H1 (cell line): ENCODE measurements at regions not wholly inside any gene's neighbourhood (a gene's known extent, or its start where the extent isn't known, plus 50 kb on each side); places are given as distances from the start of the nearest gene placed in this dataset.

Experiments used
- CTCF ChIA-PET: fragments of 300-600 bp; sonication (Branson Sonifier 250); formaldehyde crosslinking; loops from one replicate; lab custom pipeline; 2021; ENCODE audit not compliant: partially characterized antibody; lab: Charles Lee
- POLR2A ChIA-PET: fragments of 300-600 bp; sonication (Branson Sonifier 250); formaldehyde crosslinking; loops from one replicate; lab custom pipeline; 2021; ENCODE audit warnings: inconsistent platforms; ENCODE audit not compliant: partially characterized antibody; lab: Charles Lee
- DNase-seq, 2 experiments: peaks; one replicate each; pipeline versions ENCODE4 v3.0.0 to v3.0.0-alpha.2; 2010 to 2022; ENCODE audit warnings: low spot score in 2 of 2, low read depth in 1 of 2, mixed read lengths in 1 of 2
- FAIRE-seq: peaks from 2 replicates; lab custom pipeline; 2011; peaks lifted over from hg19 to GRCh38; lab: Jason Lieb, UNC
- H2AFZ ChIP-seq: 2 replicates; pipeline ENCODE4 v1.8.1; 2012; ENCODE audit warnings: low read length, inconsistent platforms
- H2AK5ac ChIP-seq: 2 replicates; pipeline ENCODE4 v1.6.1; 2013; ENCODE audit warnings: low read depth, low read length
- H2BK120ac ChIP-seq: replicated peaks from 2 replicates; pipeline ENCODE3; 2013; ENCODE audit warnings: low read depth, low read length, inconsistent platforms
- H2BK12ac ChIP-seq: 2 replicates; pipeline ENCODE4 v1.6.1; 2013; ENCODE audit warnings: low read depth, low read length
- H2BK15ac ChIP-seq: 2 replicates; pipeline ENCODE4 v1.6.1; 2013; ENCODE audit warnings: low read length
- H2BK20ac ChIP-seq: 2 replicates; pipeline ENCODE4 v1.6.1; 2013; ENCODE audit warnings: low read length
- H2BK5ac ChIP-seq: 2 replicates; pipeline ENCODE4 v1.6.1; 2013; ENCODE audit warnings: low read depth, low read length
- H3K14ac ChIP-seq: 2 replicates; pipeline ENCODE4 v1.6.1; 2013; ENCODE audit warnings: inconsistent platforms; ENCODE audit not compliant: insufficient read length
- H3K18ac ChIP-seq: 2 replicates; pipeline ENCODE4 v1.6.1; 2013; ENCODE audit warnings: low read length; ENCODE audit errors: extremely low read depth
- H3K23ac ChIP-seq: 2 replicates; pipeline ENCODE4 v1.6.1; 2013; ENCODE audit warnings: inconsistent platforms; ENCODE audit not compliant: insufficient read length
- H3K23me2 ChIP-seq: 2 replicates; pipeline ENCODE4 v1.6.1; 2013; ENCODE audit warnings: low read depth, low read length
- H3K27ac ChIP-seq: 2 replicates; pipeline ENCODE4 v1.6.1; 2011; ENCODE audit warnings: low read depth, low read length, inconsistent platforms
- H3K27me3 ChIP-seq, 4 experiments: replicated peaks in 1 of 4; 1 replicate in 1 of 4; 2 replicates in 3 of 4; pipeline versions ENCODE4 v1.6.1 to v1.8.1; 2011 to 2013; ENCODE audit warnings: low read length in 3 of 4, mild to moderate bottlenecking in 3 of 4, inconsistent platforms in 2 of 4, mixed read lengths in 2 of 4, moderate library complexity in 1 of 4; ENCODE audit not compliant: control insufficient read depth in 3 of 4, insufficient read depth in 3 of 4; ENCODE audit errors: extremely low read depth in 1 of 4
- H3K36me3 ChIP-seq, 4 experiments: 2 replicates each; pipeline versions ENCODE4 v1.6.1 to v1.8.1; 2011 to 2013; ENCODE audit warnings: mild to moderate bottlenecking in 4 of 4, low read length in 3 of 4, moderate library complexity in 2 of 4, control low read depth in 1 of 4, inconsistent platforms in 1 of 4; ENCODE audit not compliant: insufficient read depth in 4 of 4, control insufficient read depth in 2 of 4
- H3K4ac ChIP-seq: replicated peaks from 2 replicates; pipeline ENCODE3; 2013; ENCODE audit warnings: low read length, low read depth, mixed read lengths, inconsistent platforms; ENCODE audit not compliant: insufficient read length
- H3K4me1 ChIP-seq, 4 experiments: replicated peaks in 1 of 4; 1 replicate in 1 of 4; 2 replicates in 3 of 4; pipeline versions ENCODE4 v1.6.1 to v1.8.1; 2011 to 2013; ENCODE audit warnings: low read length in 3 of 4, inconsistent platforms in 2 of 4, mixed read lengths in 1 of 4; ENCODE audit not compliant: insufficient read depth in 4 of 4, control insufficient read depth in 3 of 4
- H3K4me2 ChIP-seq, 2 experiments: 2 replicates each; pipeline versions ENCODE4 v1.6.1 to v1.8.1; 2011 to 2013; ENCODE audit warnings: low read depth in 2 of 2, low read length in 2 of 2, control low read depth in 1 of 2, inconsistent platforms in 1 of 2, mild to moderate bottlenecking in 1 of 2; ENCODE audit not compliant: insufficient read depth in 1 of 2
- H3K4me3 ChIP-seq, 4 experiments: fragments of 200-600, 300-600 bp in 1 of 4; sonication (generic), shearing (Covaris generic), sonication (Bioruptor Twin) in 1 of 4; 2 replicates each; pipeline versions ENCODE4 v1.5.1 to v1.8.1; 2011 to 2016; ENCODE audit warnings: low read length in 4 of 4, low read depth in 3 of 4, control low read depth in 2 of 4, inconsistent platforms in 2 of 4, mild to moderate bottlenecking in 2 of 4, mixed read lengths in 1 of 4, moderate library complexity in 1 of 4; ENCODE audit not compliant: insufficient read depth in 2 of 4; ENCODE audit errors: extremely low read depth in 1 of 4
- H3K56ac ChIP-seq: replicated peaks from 2 replicates; pipeline ENCODE3; 2013; ENCODE audit warnings: low read depth, mild to moderate bottlenecking, mixed read lengths, low read length, inconsistent platforms; ENCODE audit not compliant: insufficient read length
- H3K79me1 ChIP-seq: 2 replicates; pipeline ENCODE4 v1.6.1; 2013; ENCODE audit warnings: low read depth, low read length, control low read depth
- H3K79me2 ChIP-seq, 2 experiments: 2 replicates each; pipeline versions ENCODE4 v1.6.1 to v1.8.1; 2012 to 2013; ENCODE audit warnings: low read length in 2 of 2, mild to moderate bottlenecking in 2 of 2, inconsistent platforms in 1 of 2; ENCODE audit not compliant: insufficient read depth in 2 of 2, control insufficient read depth in 1 of 2
- H3K9ac ChIP-seq, 4 experiments: replicated peaks in 1 of 4; 1 replicate in 1 of 4; 2 replicates in 3 of 4; pipeline versions ENCODE4 v1.6.1 to v1.8.1; 2011 to 2013; ENCODE audit warnings: low read depth in 3 of 4, low read length in 3 of 4, control low read depth in 2 of 4, mild to moderate bottlenecking in 2 of 4, moderate library complexity in 2 of 4, inconsistent platforms in 1 of 4; ENCODE audit errors: extremely low read depth in 1 of 4
- H3K9me3 ChIP-seq, 2 experiments: 2 replicates each; pipeline versions ENCODE4 v1.6.1 to v1.8.1; 2012 to 2013; ENCODE audit warnings: mild to moderate bottlenecking in 2 of 2, moderate library complexity in 2 of 2, control low read depth in 1 of 2, inconsistent platforms in 1 of 2, low read depth in 1 of 2, low read length in 1 of 2, mixed read lengths in 1 of 2; ENCODE audit not compliant: insufficient read depth in 2 of 2
- H4K20me1 ChIP-seq, 2 experiments: replicated peaks in 1 of 2; 2 replicates each; pipeline versions ENCODE3 to v1.8.1; 2011 to 2013; ENCODE audit warnings: inconsistent platforms in 2 of 2, low read length in 2 of 2, mild to moderate bottlenecking in 1 of 2; ENCODE audit not compliant: insufficient read depth in 2 of 2, control insufficient read depth in 1 of 2
- H4K5ac ChIP-seq: 2 replicates; pipeline ENCODE4 v1.6.1; 2013; ENCODE audit warnings: low read length, low read depth, mixed read lengths, inconsistent platforms; ENCODE audit not compliant: insufficient read length
- H4K8ac ChIP-seq: 2 replicates; pipeline ENCODE4 v1.8.0; 2013; ENCODE audit warnings: mild to moderate bottlenecking, moderate library complexity, low read length, inconsistent platforms; ENCODE audit not compliant: insufficient read depth; ENCODE audit errors: extremely low read depth
- H4K91ac ChIP-seq: replicated peaks from 2 replicates; pipeline ENCODE3; 2013; ENCODE audit warnings: low read length, mixed read lengths, inconsistent platforms; ENCODE audit not compliant: insufficient read length
- CREB1 ChIP-seq: IDR thresholded peaks from 2 replicates; pipeline ENCODE4 v1.6.1; 2012; ENCODE audit warnings: inconsistent platforms
- JUN ChIP-seq: IDR thresholded peaks from 2 replicates; pipeline ENCODE4 v1.6.1; 2011; ENCODE audit warnings: low read depth, mild to moderate bottlenecking, improper control_type of control experiment, low read length
- NANOG ChIP-seq: IDR thresholded peaks from 2 replicates; pipeline ENCODE4 v1.6.1; 2011; ENCODE audit warnings: low read length, low read depth, mild to moderate bottlenecking, inconsistent platforms; ENCODE audit not compliant: insufficient read depth, poor library complexity, severe bottlenecking
- POU5F1 ChIP-seq: IDR thresholded peaks from 2 replicates; pipeline ENCODE4 v1.6.1; 2011; ENCODE audit warnings: low read depth, mild to moderate bottlenecking, low read length, moderate library complexity
- RFX5 ChIP-seq: IDR thresholded peaks from 2 replicates; pipeline ENCODE4 v1.6.1; 2011; ENCODE audit warnings: low read depth, low read length, improper control_type of control experiment, borderline replicate concordance
- SAP30 ChIP-seq: fragments of 300-600 bp; sonication (generic); IDR thresholded peaks from 2 replicates; pipeline ENCODE4 v1.7.1; 2012; ENCODE audit warnings: low read length, moderate library complexity, mild to moderate bottlenecking, inconsistent platforms; ENCODE audit not compliant: insufficient read depth, insufficient replicate concordance
- SIN3A ChIP-seq, 2 experiments: IDR thresholded peaks in 1 of 2; conservative IDR thresholded peaks in 1 of 2; 2 replicates each; pipeline ENCODE4 v1.6.1; 2011 to 2012; ENCODE audit warnings: low read length in 2 of 2, improper control_type of control experiment in 1 of 2, low read depth in 1 of 2, mild to moderate bottlenecking in 1 of 2
- SP2 ChIP-seq: IDR thresholded peaks from 2 replicates; pipeline ENCODE4 v1.6.1; 2012; ENCODE audit warnings: mild to moderate bottlenecking, low read length, inconsistent platforms
- SRF ChIP-seq: IDR thresholded peaks from 2 replicates; pipeline ENCODE4 v1.6.1; 2011; ENCODE audit warnings: mild to moderate bottlenecking, low read depth, low read length, moderate library complexity
- SUZ12 ChIP-seq: fragments of 200-600 bp; sonication (generic); IDR thresholded peaks from 2 replicates; pipeline ENCODE4 v1.6.1; 2012; ENCODE audit warnings: mild to moderate bottlenecking, inconsistent platforms, low read length, moderate library complexity, mixed read lengths
- TAF1 ChIP-seq: IDR thresholded peaks from 2 replicates; pipeline ENCODE4 v1.6.1; 2011; ENCODE audit warnings: mild to moderate bottlenecking, low read depth, low read length
- WGBS, 2 experiments: shearing (Covaris generic) in 1 of 2; methylation state at CpG; one replicate each; pipeline versions ENCODE4 v1.1.6 to v1.1.7; 2013 to 2015; ENCODE audit warnings: low lambda C conversion rate in 2 of 2, mixed read lengths in 2 of 2, inconsistent platforms in 1 of 2, low coverage in 1 of 2, missing lambda C conversion rate in 1 of 2; ENCODE audit not compliant: insufficient replicate concordance in 2 of 2, insufficient coverage in 1 of 2, insufficient read length in 1 of 2; ENCODE audit errors: extremely low coverage in 1 of 2, missing lambda C conversion rate in 1 of 2; 5-methylcytosine and 5-hydroxymethylcytosine counted together

GRCh38 chr3:194740859-194741491 is 55.3 kb downstream of the FAM43A start:
- Histone ChIP-seq H2BK5ac (peak overlapping the region; percentile 83), H3K36me3 (no peaks in the 10 kb centered on the region), H3K27me3 (peaks cover 0 to 8% (median 0%) of the 10 kb centered on the region in 4 experiments; a peak in 1 of 7 replicates), H3K4me2 (no peak overlapping the region), H3K27ac (no peak overlapping the region), H2BK12ac (peak overlapping the region; percentile 87; the same call in 1 of the 2 replicates), H3K79me1 (no peaks in the 10 kb centered on the region), H2BK20ac (peak overlapping the region; percentile 29; the same call in 1 of the 2 replicates), H4K8ac (no peak overlapping the region), H4K5ac (no peak overlapping the region), H2AK5ac (peak overlapping the region; percentile 77; the same call in 1 of the 2 replicates), H4K20me1 (no peaks in the 10 kb centered on the region), H3K18ac (no peak overlapping the region), H3K4me3 (no peak overlapping the region), H4K91ac (peak overlapping the region; percentile 88), H3K9me3 (no peaks in the 10 kb centered on the region), H3K23me2 (no peaks in the 10 kb centered on the region), H3K14ac (no peak overlapping the region), H2AFZ (no peak overlapping the region), H2BK15ac (peak overlapping the region; percentile 97; the same call in 1 of the 2 replicates), H2BK120ac (no peak overlapping the region), H3K79me2 (no peaks in the 10 kb centered on the region), H3K4me1 (peaks cover 0 to 7% (median 2%) of the 10 kb centered on the region in 4 experiments; a peak in 4 of 7 replicates), H3K9ac (no peak overlapping the region), H3K56ac (no peak overlapping the region), H3K23ac (no peak overlapping the region), H3K4ac (no peak overlapping the region)
- no peak for TF ChIP-seq NANOG
- no peak for TF ChIP-seq SP2
- TF ChIP-seq CREB1, result no peak
- TF ChIP-seq SAP30, result no peak
- TF ChIP-seq JUN, result no peak
- TF ChIP-seq SIN3A (conservative IDR thresholded peaks at IDR 0.05 in 1 of 2, IDR thresholded peaks at IDR 0.05 in 1 of 2; ENCODE audit: low read depth in 1 of 2, low read length in 2 of 2), result no peak
- no peak for TF ChIP-seq RFX5
- no peak for TF ChIP-seq SRF
- TF ChIP-seq TAF1, result no peak
- no peak for TF ChIP-seq POU5F1
- no peak for TF ChIP-seq SUZ12
- DNase-seq (no peak), FAIRE-seq (no peak)
- WGBS, 2 experiments, result 76% methylated on average over 16 of the region's 16 CpGs; no CpG with 5 or more reads in 1 of the 2 experiments
- ChIA-PET POLR2A (no interaction called here), CTCF (interaction anchor here (0.6 to 1.7 kb wide), 4 partner anchors 39 to 455 kb away, joined by 3 to 4 read pairs (median 3); no protein-coding TSS in a partner anchor)
